Ascending aorta (tissue), 2 donors: ENCODE measurements at regions not wholly inside any gene's neighbourhood (a gene's known extent, or its start where the extent isn't known, plus 50 kb on each side); places are given as distances from the start of the nearest gene placed in this dataset.

Experiments
- DNase-seq, 2 donors: peaks; one replicate each; pipeline ENCODE4 v3.0.0-alpha.2; 2019; ENCODE audit warnings: low spot score in 2 of 2
- H3K27ac ChIP-seq, 2 donors: fragments of 200-600 bp; sonication (generic); one replicate each; pipeline ENCODE4 v1.5.1; 2016 to 2017; ENCODE audit warnings: mild to moderate bottlenecking in 1 of 2
- H3K27me3 ChIP-seq: fragments of 200-600 bp; sonication (generic); one replicate; pipeline ENCODE4 v1.5.1; 2017
- H3K36me3 ChIP-seq, 2 donors: fragments of 200-600 bp; sonication (generic); one replicate each; pipeline ENCODE4 v1.5.1; 2016
- H3K4me1 ChIP-seq, 2 donors: fragments of 200-600 bp; sonication (generic); one replicate each; pipeline ENCODE4 v1.5.1; 2016 to 2017; ENCODE audit warnings: mild to moderate bottlenecking in 1 of 2
- H3K4me3 ChIP-seq, 2 donors: fragments of 200-600 bp; sonication (generic); one replicate each; pipeline ENCODE4 v1.5.1; 2016 to 2017; ENCODE audit warnings: mild to moderate bottlenecking in 1 of 2
- H3K9me3 ChIP-seq, 2 donors: fragments of 200-600 bp; sonication (generic); one replicate each; pipeline ENCODE4 v1.5.1; 2016
- intact Hi-C: fragments of 100-400 bp; cut with DNase I; formaldehyde crosslinking; loops from one replicate; pipeline ENCODE4 v1.15.1; 2023
- TF ChIP-seq, protein P1 (sequence below), 3 experiments: fragments of 200-600 bp in 2 of 3; fragments of 450-650 bp in 1 of 3; sonication (generic) in 2 of 3; IDR thresholded peaks; one replicate each; pipeline ENCODE4 v1.5.1; 2016 to 2019; ENCODE audit warnings: antibody characterized with exemption in 3 of 3, mild to moderate bottlenecking in 1 of 3, moderate library complexity in 1 of 3

GRCh38 chr18:25827961-25828561 lies 262.4 kb downstream of the SS18 start:
- intact Hi-C loops = no loop called here
- H3K4me3 ChIP-seq = no peak overlapping the region
- H3K4me1 ChIP-seq = no peaks in the 10 kb centered on the region
- DNase-seq = no peak
- TF ChIP-seq, protein P1, sequence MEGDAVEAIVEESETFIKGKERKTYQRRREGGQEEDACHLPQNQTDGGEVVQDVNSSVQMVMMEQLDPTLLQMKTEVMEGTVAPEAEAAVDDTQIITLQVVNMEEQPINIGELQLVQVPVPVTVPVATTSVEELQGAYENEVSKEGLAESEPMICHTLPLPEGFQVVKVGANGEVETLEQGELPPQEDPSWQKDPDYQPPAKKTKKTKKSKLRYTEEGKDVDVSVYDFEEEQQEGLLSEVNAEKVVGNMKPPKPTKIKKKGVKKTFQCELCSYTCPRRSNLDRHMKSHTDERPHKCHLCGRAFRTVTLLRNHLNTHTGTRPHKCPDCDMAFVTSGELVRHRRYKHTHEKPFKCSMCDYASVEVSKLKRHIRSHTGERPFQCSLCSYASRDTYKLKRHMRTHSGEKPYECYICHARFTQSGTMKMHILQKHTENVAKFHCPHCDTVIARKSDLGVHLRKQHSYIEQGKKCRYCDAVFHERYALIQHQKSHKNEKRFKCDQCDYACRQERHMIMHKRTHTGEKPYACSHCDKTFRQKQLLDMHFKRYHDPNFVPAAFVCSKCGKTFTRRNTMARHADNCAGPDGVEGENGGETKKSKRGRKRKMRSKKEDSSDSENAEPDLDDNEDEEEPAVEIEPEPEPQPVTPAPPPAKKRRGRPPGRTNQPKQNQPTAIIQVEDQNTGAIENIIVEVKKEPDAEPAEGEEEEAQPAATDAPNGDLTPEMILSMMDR (IDR thresholded peaks at IDR 0.05) = no peak
- H3K36me3 ChIP-seq = no peaks in the 10 kb centered on the region
- H3K27me3 ChIP-seq = no peaks in the 10 kb centered on the region
- no peak overlapping the region for H3K27ac ChIP-seq
- H3K9me3 ChIP-seq = peaks cover 0 to 3% of the 10 kb centered on the region in 2 donors

DNA sequence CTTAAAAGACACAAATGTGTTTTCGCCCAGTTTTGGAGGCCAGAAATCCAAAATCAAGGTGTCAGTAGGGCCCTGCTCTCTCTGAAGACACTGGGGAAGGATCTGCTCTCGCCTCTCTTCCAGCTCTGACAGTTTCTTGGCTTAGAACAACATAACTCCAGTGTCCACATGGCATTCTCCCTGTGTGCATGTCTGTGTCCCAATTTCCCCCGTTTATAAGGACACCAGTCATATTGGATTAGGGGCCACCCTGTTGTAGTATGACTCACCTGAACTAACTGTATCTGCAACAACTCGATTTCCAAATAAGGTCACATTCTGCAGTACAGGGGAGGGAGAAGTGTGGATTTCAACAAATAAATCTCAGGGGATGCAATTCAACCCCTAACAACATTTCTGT lies 263.2 kb downstream of the SS18 start:
- TF ChIP-seq, protein P1 (IDR thresholded peaks at IDR 0.05) = no peak
- DNase-seq = no peak
- H3K9me3 ChIP-seq = peaks cover 0 to 3% of the 10 kb centered on the region in 2 donors
- H3K27ac ChIP-seq = no peak overlapping the region
- no peaks in the 10 kb centered on the region for H3K4me1 ChIP-seq
- intact Hi-C loops = no loop called here
- no peaks in the 10 kb centered on the region for H3K36me3 ChIP-seq
- no peaks in the 10 kb centered on the region for H3K27me3 ChIP-seq
- no peak overlapping the region for H3K4me3 ChIP-seq

- Histone ChIP-seq H3K27ac (no peak overlapping the region), H3K36me3 (no peaks in the 10 kb centered on the region), H3K4me3 (no peak overlapping the region), H3K27me3 (no peaks in the 10 kb centered on the region), H3K4me1 (no peaks in the 10 kb centered on the region), H3K9me3 (peaks cover 0 to 3% of the 10 kb centered on the region in 2 donors)
- no peak for DNase-seq
- TF ChIP-seq, protein P1 (IDR thresholded peaks at IDR 0.05) = no peak
- intact Hi-C loops = no loop called here
Measured at GRCh38 chr18:25826823-25827222, 263.6 kb downstream of the SS18 start.

- Histone ChIP-seq H3K4me1 (no peaks in the 10 kb centered on the region), H3K27ac (no peak overlapping the region), H3K36me3 (no peaks in the 10 kb centered on the region)
Measured at GRCh38 chr18:25825979-25826776, 264.2 kb downstream of the SS18 start.

DNA sequence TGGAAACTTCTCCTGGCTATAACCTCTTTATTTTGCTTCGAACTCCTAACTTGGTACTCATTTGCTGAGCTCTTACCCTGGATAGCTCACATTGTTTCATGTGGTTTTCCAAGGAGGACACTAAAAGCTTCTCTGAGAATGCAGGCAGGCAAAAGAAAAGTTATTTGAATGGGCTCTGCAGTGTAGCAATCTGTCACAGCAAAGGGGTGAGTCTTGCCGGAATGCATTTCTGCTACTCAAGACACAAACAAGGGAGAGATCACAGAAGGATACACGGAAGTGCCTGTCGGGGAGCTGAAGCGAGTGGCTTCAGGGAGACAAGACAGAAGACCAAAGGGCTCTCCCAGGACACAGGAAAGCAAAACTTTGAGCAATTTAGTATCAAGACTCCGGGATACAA lies 265.4 kb downstream of the SS18 start:
- DNase-seq = no peak
- Histone ChIP-seq H3K9me3 (peaks cover 0 to 3% of the 10 kb centered on the region in 2 donors), H3K27ac (no peak overlapping the region), H3K27me3 (no peaks in the 10 kb centered on the region), H3K36me3 (no peaks in the 10 kb centered on the region), H3K4me3 (no peak overlapping the region), H3K4me1 (no peaks in the 10 kb centered on the region)
- TF ChIP-seq, protein P1 (IDR thresholded peaks at IDR 0.05) = no peak
- intact Hi-C loops = no loop called here

More at GRCh38 chr18:25825979-25826776, 264.2 kb downstream of the SS18 start:
- DNase-seq = no peak
- peaks cover 0 to 3% of the 10 kb centered on the region in 2 donors for H3K9me3 ChIP-seq
- no peak overlapping the region for H3K4me3 ChIP-seq
- intact Hi-C loops = no loop called here
- TF ChIP-seq, protein P1 (IDR thresholded peaks at IDR 0.05) = no peak
- no peaks in the 10 kb centered on the region for H3K27me3 ChIP-seq
